Heart left ventricle (tissue), 13 donors: ENCODE measurements at regions not wholly inside any gene's neighbourhood (a gene's known extent, or its start where the extent isn't known, plus 50 kb on each side); places are given as distances from the start of the nearest gene placed in this dataset.

ENCODE experiments used
- POLR2A ChIP-seq, 2 donors: fragments of 450-650 bp; IDR thresholded peaks; one replicate each; pipeline ENCODE4 v1.6.1; 2017; ENCODE audit warnings: antibody characterized with exemption in 2 of 2, mild to moderate bottlenecking in 2 of 2, moderate library complexity in 2 of 2
- TF ChIP-seq, protein P1 (sequence below), 12 donors: fragments of 200-600 bp; sonication (generic) in 4 of 12; IDR thresholded peaks; one replicate each; pipeline versions ENCODE4 v1.5.0 to v1.8.0; 2018 to 2022; ENCODE audit warnings: antibody characterized with exemption in 12 of 12, mild to moderate bottlenecking in 5 of 12
- donor health status: ischemic (EF 13 %, LVEDD 7.1; RV severe dilation, severe dysfunction).
- donor health status: DM: no; HTN: yes; CAD: no.
- donor health status: DM: no; HTN: no; CAD: no.
- donor health status: ischemic (EF 25% LVEDD 6.9; RV normal size, moderate dysfunction).
- donor health status: ischemic (EF 25% LVEDD 5.7; RV mildly dilated, moderate dysfunction).
- donor health status: ischemic (EF 35%, LVEDD 5.7; RV mildly dilated, moderate dysfunction).
- donor health status: nonischemic (EF 11% LVEDD 7.7; RV severe dilation, severe dysfunction).
- donor health status: DM: yes; HTN: yes; CAD: no.
- donor health status: PGD.
- donor health status: ischemic (EF 29% LVEDD 5.4; RV normal size, mild dysfunction).
- donor health status: nonischemic (EF 23%, LVEDD 6.1; RV moderate dilation, normal function).

GRCh38 chr1:222071387-222071786 is 329.5 kb upstream of the DUSP10 start:
- TF ChIP-seq, protein P1, sequence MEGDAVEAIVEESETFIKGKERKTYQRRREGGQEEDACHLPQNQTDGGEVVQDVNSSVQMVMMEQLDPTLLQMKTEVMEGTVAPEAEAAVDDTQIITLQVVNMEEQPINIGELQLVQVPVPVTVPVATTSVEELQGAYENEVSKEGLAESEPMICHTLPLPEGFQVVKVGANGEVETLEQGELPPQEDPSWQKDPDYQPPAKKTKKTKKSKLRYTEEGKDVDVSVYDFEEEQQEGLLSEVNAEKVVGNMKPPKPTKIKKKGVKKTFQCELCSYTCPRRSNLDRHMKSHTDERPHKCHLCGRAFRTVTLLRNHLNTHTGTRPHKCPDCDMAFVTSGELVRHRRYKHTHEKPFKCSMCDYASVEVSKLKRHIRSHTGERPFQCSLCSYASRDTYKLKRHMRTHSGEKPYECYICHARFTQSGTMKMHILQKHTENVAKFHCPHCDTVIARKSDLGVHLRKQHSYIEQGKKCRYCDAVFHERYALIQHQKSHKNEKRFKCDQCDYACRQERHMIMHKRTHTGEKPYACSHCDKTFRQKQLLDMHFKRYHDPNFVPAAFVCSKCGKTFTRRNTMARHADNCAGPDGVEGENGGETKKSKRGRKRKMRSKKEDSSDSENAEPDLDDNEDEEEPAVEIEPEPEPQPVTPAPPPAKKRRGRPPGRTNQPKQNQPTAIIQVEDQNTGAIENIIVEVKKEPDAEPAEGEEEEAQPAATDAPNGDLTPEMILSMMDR (IDR thresholded peaks at IDR 0.05) = no peak
- no peak for TF ChIP-seq POLR2A (IDR thresholded peaks at IDR 0.05)
